ENCODE measurements at regions not wholly inside any gene's neighbourhood (a gene's known extent, or its start where the extent isn't known, plus 50 kb on each side); places are given as distances from the start of the nearest gene placed in this dataset.
"Not testable (repeated sequence)": the region's sequence is repeated elsewhere in the genome, so short reads cannot be mapped to it uniquely, and the experiment has no call there.

DNA sequence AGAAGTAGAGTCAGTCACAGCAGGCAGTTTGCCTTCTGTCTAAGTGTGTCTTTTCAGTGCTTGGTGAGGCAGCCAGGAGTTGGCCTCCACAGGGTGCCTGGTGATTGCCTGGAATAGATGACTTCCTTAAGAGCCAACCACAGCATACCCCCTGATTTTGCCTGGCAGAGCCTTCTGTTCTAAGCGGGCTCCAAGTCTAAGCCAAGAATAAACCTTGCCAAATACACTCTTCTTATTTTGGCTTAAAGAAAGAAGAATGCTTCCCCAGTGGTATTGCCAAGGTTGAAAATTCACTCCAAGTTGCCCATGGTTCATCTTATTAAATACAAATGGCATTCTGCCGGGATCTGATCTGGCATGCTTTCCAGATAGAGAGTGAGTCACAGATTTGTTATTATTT lies 1424.8 kb upstream of the EYS start:
- ATAC-seq (ENCODE audit: low FRiP score): no peak
- no peak for TF ChIP-seq CTCF (IDR thresholded peaks at IDR 0.05)

GRCh38 chr6:67129780-67130179 lies 1422.8 kb upstream of the EYS start:
- no peak for ATAC-seq (ENCODE audit: low FRiP score)
- TF ChIP-seq CTCF (IDR thresholded peaks at IDR 0.05): no peak

More for the DNA sequence above, 1424.8 kb upstream of the EYS start:
- no peak for DNase-seq (ENCODE audit: low spot score)

DNA sequence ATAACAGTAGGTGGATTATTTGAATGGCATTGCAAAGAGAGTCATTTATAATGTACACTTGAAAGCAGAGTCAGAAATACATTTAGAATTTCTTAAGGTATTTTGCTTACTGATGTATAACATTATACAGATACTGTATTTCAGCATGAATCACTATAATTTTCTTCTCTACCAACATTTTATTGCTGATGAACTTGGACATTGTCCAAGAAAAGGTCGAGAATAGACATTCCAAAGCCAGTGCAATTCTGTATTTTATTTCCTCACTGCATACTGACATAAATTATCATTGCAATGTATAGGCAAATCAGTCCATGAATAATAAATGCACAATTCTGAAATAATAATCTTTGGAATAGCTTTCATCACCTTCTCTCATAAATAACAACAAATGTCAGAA lies 1420.0 kb upstream of the EYS start:
- no peak for DNase-seq (ENCODE audit: low spot score)
- no peak for TF ChIP-seq CTCF (IDR thresholded peaks at IDR 0.05)
- no peak for ATAC-seq (ENCODE audit: low FRiP score)

More at GRCh38 chr6:67129780-67130179, 1422.8 kb upstream of the EYS start:
- DNase-seq (ENCODE audit: low spot score): no peak

DNA sequence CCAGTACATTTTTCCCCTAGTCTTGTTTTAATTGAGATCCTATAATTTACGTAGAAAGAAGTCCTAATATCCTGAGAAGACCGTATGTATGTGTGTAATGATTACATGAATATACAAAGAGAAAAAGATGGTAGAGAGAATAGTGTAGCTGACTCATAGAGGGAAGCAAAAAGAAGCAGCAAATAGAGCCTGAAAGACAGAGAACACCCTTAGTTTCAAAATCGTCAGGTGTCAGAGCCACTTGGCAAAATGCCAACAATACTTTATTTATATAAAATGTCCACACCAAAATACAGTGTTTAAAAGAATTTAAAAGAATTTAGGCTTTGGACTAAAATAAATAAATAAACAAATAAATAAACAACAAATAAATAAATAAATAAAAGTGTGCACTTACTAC lies 1414.1 kb upstream of the EYS start:
- ATAC-seq (ENCODE audit: low FRiP score): no peak
- no peak for TF ChIP-seq CTCF (IDR thresholded peaks at IDR 0.05)
- no peak for DNase-seq (ENCODE audit: low spot score)

- no peak for ATAC-seq (ENCODE audit: low FRiP score)
- DNase-seq (ENCODE audit: low spot score): no peak
- TF ChIP-seq CTCF (IDR thresholded peaks at IDR 0.05): no peak
Observed at GRCh38 chr6:67112120-67112519, 1405.1 kb upstream of the EYS start.

- DNase-seq (ENCODE audit: low spot score): no peak
- no peak for TF ChIP-seq CTCF (IDR thresholded peaks at IDR 0.05)
- ATAC-seq (ENCODE audit: low FRiP score): no peak
Observed at GRCh38 chr6:67102743-67103142, 1395.7 kb upstream of the EYS start.

- not testable (repeated sequence) for DNase-seq (ENCODE audit: low spot score); ATAC-seq (ENCODE audit: low FRiP score)
Observed at GRCh38 chr6:67095618-67096226, 1388.7 kb upstream of the EYS start.
